K562 (cell line): ENCODE measurements at regions not wholly inside any gene's neighbourhood (a gene's known extent, or its start where the extent isn't known, plus 50 kb on each side); places are given as distances from the start of the nearest gene placed in this dataset.

Source experiments
- OTX1 ChIP-seq: fragments of 450-650 bp; formaldehyde crosslinking; IDR thresholded peaks from 2 replicates; pipeline ENCODE4 v1.4.0; 2022; ENCODE audit warnings: mild to moderate bottlenecking
- TF ChIP-seq, protein P1 (sequence below), 3 experiments: IDR thresholded peaks in 2 of 3; conservative IDR thresholded peaks in 1 of 3; 2 replicates each; pipeline ENCODE4 v1.5.1; 2011 to 2012; ENCODE audit warnings: low read length in 3 of 3, mild to moderate bottlenecking in 3 of 3, control low read depth in 2 of 3, improper control_type of control experiment in 1 of 3, inconsistent platforms in 1 of 3, low read depth in 1 of 3, mixed read lengths in 1 of 3, moderate library complexity in 1 of 3; ENCODE audit not compliant: insufficient read depth in 2 of 3

DNA sequence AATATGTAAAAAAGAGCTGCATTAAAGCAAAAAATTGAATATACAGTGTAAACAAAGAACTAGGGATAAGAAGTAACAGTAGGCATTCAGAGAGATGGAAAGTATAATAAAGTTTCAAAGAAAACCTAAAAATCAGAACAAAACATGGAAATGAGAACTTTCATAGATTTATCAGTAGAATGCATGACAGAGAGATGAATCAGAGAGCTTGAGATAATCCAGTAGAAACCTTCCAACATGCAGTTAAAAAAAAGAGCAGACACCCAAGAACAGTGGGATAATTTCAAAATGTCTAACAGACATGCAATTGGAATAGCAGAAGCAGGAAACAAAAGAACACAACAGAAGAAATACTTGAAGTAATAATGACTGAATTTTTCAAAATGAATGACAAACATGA is 1384.2 kb downstream of the CDH11 start:
- no peak for TF ChIP-seq OTX1 (CRISPR knock-in tag)
- TF ChIP-seq, protein P1, sequence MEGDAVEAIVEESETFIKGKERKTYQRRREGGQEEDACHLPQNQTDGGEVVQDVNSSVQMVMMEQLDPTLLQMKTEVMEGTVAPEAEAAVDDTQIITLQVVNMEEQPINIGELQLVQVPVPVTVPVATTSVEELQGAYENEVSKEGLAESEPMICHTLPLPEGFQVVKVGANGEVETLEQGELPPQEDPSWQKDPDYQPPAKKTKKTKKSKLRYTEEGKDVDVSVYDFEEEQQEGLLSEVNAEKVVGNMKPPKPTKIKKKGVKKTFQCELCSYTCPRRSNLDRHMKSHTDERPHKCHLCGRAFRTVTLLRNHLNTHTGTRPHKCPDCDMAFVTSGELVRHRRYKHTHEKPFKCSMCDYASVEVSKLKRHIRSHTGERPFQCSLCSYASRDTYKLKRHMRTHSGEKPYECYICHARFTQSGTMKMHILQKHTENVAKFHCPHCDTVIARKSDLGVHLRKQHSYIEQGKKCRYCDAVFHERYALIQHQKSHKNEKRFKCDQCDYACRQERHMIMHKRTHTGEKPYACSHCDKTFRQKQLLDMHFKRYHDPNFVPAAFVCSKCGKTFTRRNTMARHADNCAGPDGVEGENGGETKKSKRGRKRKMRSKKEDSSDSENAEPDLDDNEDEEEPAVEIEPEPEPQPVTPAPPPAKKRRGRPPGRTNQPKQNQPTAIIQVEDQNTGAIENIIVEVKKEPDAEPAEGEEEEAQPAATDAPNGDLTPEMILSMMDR (IDR thresholded peaks at IDR 0.05 in 2 of 3, conservative IDR thresholded peaks at IDR 0.05 in 1 of 3; ENCODE audit: insufficient read depth in 2 of 3, low read depth in 1 of 3, low read length in 3 of 3), result no peak
